ENCODE measurements at regions not wholly inside any gene's neighbourhood (a gene's known extent, or its start where the extent isn't known, plus 50 kb on each side); places are given as distances from the start of the nearest gene placed in this dataset.

DNA sequence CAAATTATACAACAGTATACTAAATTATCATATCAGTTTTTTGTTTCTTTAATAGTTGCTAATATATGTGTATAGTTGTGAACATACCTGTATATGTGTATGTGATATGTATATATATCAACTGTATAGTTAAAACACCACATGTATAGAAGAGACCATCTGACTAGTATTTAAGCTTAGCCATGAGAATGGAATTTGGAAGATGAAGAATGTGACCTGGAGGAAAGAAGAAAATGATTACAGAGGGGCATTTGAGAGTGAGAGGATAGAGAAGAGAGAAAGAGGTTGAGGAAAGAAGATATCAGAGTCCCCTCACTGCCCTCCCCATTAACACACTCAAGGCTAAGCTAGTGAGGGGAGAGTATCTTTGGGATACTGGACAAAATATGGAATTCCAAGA lies 335.9 kb downstream of the BCKDHB start:
- TF ChIP-seq POLR2AphosphoS5 (IDR thresholded peaks at IDR 0.05; ENCODE audit: low read depth, low read length) (no peak), POLR2A (IDR thresholded peaks at IDR 0.05; ENCODE audit: low read depth, low read length) (no peak)
